ENCODE measurements at regions not wholly inside any gene's neighbourhood (a gene's known extent, or its start where the extent isn't known, plus 50 kb on each side); places are given as distances from the start of the nearest gene placed in this dataset.

DNA sequence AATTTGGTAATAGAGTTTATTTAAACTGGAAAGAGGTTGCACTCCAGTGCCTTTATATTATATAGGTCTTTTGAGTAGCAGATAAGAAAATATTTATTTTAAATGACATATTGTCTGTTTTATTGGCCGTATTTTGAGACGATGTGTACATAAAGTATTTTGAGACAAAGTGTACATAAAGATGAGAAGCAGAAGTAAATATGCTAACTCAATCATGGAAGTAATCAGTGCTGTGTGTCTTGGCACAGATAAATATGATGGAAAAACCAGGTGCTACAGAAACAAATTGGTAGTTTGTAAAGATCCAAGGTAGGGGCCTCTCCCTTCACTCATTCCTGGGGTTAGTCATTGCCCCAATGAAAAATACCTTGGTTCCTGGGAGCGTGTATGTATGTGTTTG lies 382.9 kb downstream of the DSEL start:
- Mint-ChIP-seq H3K27ac (no peak overlapping the region), H3K36me3 (ENCODE audit: insufficient read depth in 1 of 3, low read depth in 3 of 3) (no peaks in the 10 kb centered on the region), H3K4me1 (no peaks in the 10 kb centered on the region), H3K4me3 (no peak overlapping the region), H3K9me3 (no peaks in the 10 kb centered on the region), H3K27me3 (ENCODE audit: low read depth) (no peaks in the 10 kb centered on the region)
- Histone ChIP-seq H3K27me3 (ENCODE audit: insufficient read depth, low read length) (no peaks in the 10 kb centered on the region), H4K5ac (ENCODE audit: insufficient read length, low read depth, low read length) (no peak overlapping the region), H3K14ac (ENCODE audit: insufficient read depth, low read length) (no peak overlapping the region), H3K9me3 (ENCODE audit: control insufficient read depth, low read depth, low read length) (no peaks in the 10 kb centered on the region), H2BK120ac (ENCODE audit: low read depth, low read length, poor library complexity, severe bottlenecking) (no peak overlapping the region), H4K8ac (replicated peaks; ENCODE audit: insufficient read length, low read depth, low read length) (no peak overlapping the region), H4K20me1 (ENCODE audit: control insufficient read depth, insufficient read depth, insufficient read length) (no peaks in the 10 kb centered on the region), H3K56ac (ENCODE audit: insufficient read length, low read depth, low read length) (no peak overlapping the region), H3K23me2 (ENCODE audit: insufficient read length, low read depth, low read length, poor library complexity, severe bottlenecking) (no peaks in the 10 kb centered on the region), H2AFZ (ENCODE audit: low read length) (no peak overlapping the region), H3K79me1 (ENCODE audit: insufficient read depth, low read depth, low read length, poor library complexity, severe bottlenecking) (no peaks in the 10 kb centered on the region), H3T11ph (ENCODE audit: low read length) (no peak overlapping the region), H3K23ac (ENCODE audit: insufficient read length, low read depth, low read length) (no peak overlapping the region), H2BK12ac (ENCODE audit: insufficient read length, low read depth, low read length) (no peak overlapping the region), H3K4me2 (ENCODE audit: insufficient read depth, insufficient read length, low read length) (no peak overlapping the region), H4K91ac (ENCODE audit: insufficient read length, low read depth, low read length) (no peak overlapping the region), H3K27ac (ENCODE audit: insufficient read length, low read depth, low read length) (no peak overlapping the region), H2BK15ac (ENCODE audit: low read depth, low read length) (no peak overlapping the region), H3K18ac (ENCODE audit: insufficient read length, low read depth, low read length) (no peak overlapping the region), H3K9ac (ENCODE audit: extremely low read depth, insufficient read length, low read length) (no peak overlapping the region), H3K79me2 (ENCODE audit: insufficient read depth, low read length) (no peaks in the 10 kb centered on the region), H3K4me1 (ENCODE audit: insufficient read depth, low read length) (no peaks in the 10 kb centered on the region), H2BK20ac (ENCODE audit: low read depth, low read length, poor library complexity, severe bottlenecking) (no peak overlapping the region), H2AK5ac (ENCODE audit: insufficient read length, low read length) (no peak overlapping the region), H2BK5ac (ENCODE audit: insufficient read length, low read length) (no peak overlapping the region), H3K4ac (ENCODE audit: low read depth, low read length) (no peak overlapping the region)
- DNase-seq: no peak
- no CpG with 5 or more reads among the region's 3 CpGs for WGBS (ENCODE audit: extremely low coverage, insufficient read length, low lambda C conversion rate)
- TF ChIP-seq, protein P1, sequence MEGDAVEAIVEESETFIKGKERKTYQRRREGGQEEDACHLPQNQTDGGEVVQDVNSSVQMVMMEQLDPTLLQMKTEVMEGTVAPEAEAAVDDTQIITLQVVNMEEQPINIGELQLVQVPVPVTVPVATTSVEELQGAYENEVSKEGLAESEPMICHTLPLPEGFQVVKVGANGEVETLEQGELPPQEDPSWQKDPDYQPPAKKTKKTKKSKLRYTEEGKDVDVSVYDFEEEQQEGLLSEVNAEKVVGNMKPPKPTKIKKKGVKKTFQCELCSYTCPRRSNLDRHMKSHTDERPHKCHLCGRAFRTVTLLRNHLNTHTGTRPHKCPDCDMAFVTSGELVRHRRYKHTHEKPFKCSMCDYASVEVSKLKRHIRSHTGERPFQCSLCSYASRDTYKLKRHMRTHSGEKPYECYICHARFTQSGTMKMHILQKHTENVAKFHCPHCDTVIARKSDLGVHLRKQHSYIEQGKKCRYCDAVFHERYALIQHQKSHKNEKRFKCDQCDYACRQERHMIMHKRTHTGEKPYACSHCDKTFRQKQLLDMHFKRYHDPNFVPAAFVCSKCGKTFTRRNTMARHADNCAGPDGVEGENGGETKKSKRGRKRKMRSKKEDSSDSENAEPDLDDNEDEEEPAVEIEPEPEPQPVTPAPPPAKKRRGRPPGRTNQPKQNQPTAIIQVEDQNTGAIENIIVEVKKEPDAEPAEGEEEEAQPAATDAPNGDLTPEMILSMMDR (conservative IDR thresholded peaks at IDR 0.05): no peak
